ENCODE measurements at regions not wholly inside any gene's neighbourhood (a gene's known extent, or its start where the extent isn't known, plus 50 kb on each side); places are given as distances from the start of the nearest gene placed in this dataset.

- H3K27ac ChIP-seq = no peak overlapping the region
- no peak for DNase-seq (ENCODE audit: low spot score in 2 of 2)
- no peaks in the 10 kb centered on the region for H3K9me3 ChIP-seq
- WGBS, 2 donors = 53 to 76% methylated on average over 2 of the region's 2 CpGs
- H3K4me1 ChIP-seq = peaks cover 0 to 19% (median 0%) of the 10 kb centered on the region in 4 donors
- no peak overlapping the region for H3K4me3 ChIP-seq
- TF ChIP-seq EP300 (IDR thresholded peaks at IDR 0.05) (no peak), CTCF (IDR thresholded peaks at IDR 0.05) (no peak), POLR2A (IDR thresholded peaks at IDR 0.05) (no peak)
- no peaks in the 10 kb centered on the region for H3K27me3 ChIP-seq
- no peaks in the 10 kb centered on the region for H3K36me3 ChIP-seq
Observed at GRCh38 chr10:43890124-43890523, 241.4 kb upstream of the ZNF32 start.

- WGBS, 2 donors = 27 to 43% methylated on average over 3 of the region's 3 CpGs
- TF ChIP-seq EP300 (IDR thresholded peaks at IDR 0.05) = no peak
- TF ChIP-seq CTCF (IDR thresholded peaks at IDR 0.05) = no peak
- no peak for TF ChIP-seq POLR2A (IDR thresholded peaks at IDR 0.05)
- Histone ChIP-seq H3K27ac (no peak overlapping the region), H3K4me1 (peaks cover 0 to 16% (median 0%) of the 10 kb centered on the region in 4 donors), H3K27me3 (no peaks in the 10 kb centered on the region), H3K9me3 (no peaks in the 10 kb centered on the region), H3K4me3 (no peak overlapping the region), H3K36me3 (no peaks in the 10 kb centered on the region)
- no peak for DNase-seq (ENCODE audit: low spot score in 2 of 2)
Observed at GRCh38 chr10:43888586-43888985, 239.9 kb upstream of the ZNF32 start.

GRCh38 chr10:43885842-43886241 lies 237.2 kb upstream of the ZNF32 start:
- no peak for TF ChIP-seq POLR2A (IDR thresholded peaks at IDR 0.05)
- no peak for TF ChIP-seq CTCF (IDR thresholded peaks at IDR 0.05)
- 95 to 97% methylated on average over 2 of the region's 2 CpGs for whole genome bisulfite sequencing, 2 donors
- no peaks in the 10 kb centered on the region for H3K9me3 ChIP-seq
- H3K27ac ChIP-seq = no peak overlapping the region
- H3K4me1 ChIP-seq = peaks cover 0 to 4% (median 0%) of the 10 kb centered on the region in 4 donors
- H3K4me3 ChIP-seq = no peak overlapping the region
- no peak for DNase-seq (ENCODE audit: low spot score in 2 of 2)
- no peaks in the 10 kb centered on the region for H3K27me3 ChIP-seq
- H3K36me3 ChIP-seq = no peaks in the 10 kb centered on the region

GRCh38 chr10:43885252-43885651 lies 236.6 kb upstream of the ZNF32 start:
- DNase-seq (ENCODE audit: low spot score in 2 of 2) = no peak
- no peaks in the 10 kb centered on the region for H3K9me3 ChIP-seq
- H3K4me1 ChIP-seq = peaks cover 0 to 4% (median 0%) of the 10 kb centered on the region in 4 donors
- no peak overlapping the region for H3K4me3 ChIP-seq
- TF ChIP-seq EP300 (IDR thresholded peaks at IDR 0.05) (no peak), CTCF (IDR thresholded peaks at IDR 0.05) (no peak)
- H3K27ac ChIP-seq = no peak overlapping the region
- WGBS, 2 donors = 95 to 97% methylated on average over 5 of the region's 5 CpGs
- no peaks in the 10 kb centered on the region for H3K27me3 ChIP-seq
- H3K36me3 ChIP-seq = no peaks in the 10 kb centered on the region

- H3K27ac ChIP-seq = no peak overlapping the region
- no peaks in the 10 kb centered on the region for H3K9me3 ChIP-seq
- H3K4me3 ChIP-seq = no peak overlapping the region
- peaks cover 0 to 4% (median 0%) of the 10 kb centered on the region in 4 donors for H3K4me1 ChIP-seq
- TF ChIP-seq EP300 (IDR thresholded peaks at IDR 0.05) = no peak
- TF ChIP-seq CTCF (IDR thresholded peaks at IDR 0.05) = no peak
- TF ChIP-seq POLR2A (IDR thresholded peaks at IDR 0.05) = no peak
- no peaks in the 10 kb centered on the region for H3K27me3 ChIP-seq
- DNase-seq (ENCODE audit: low spot score in 2 of 2) = no peak
- no peaks in the 10 kb centered on the region for H3K36me3 ChIP-seq
- 81 to 82% methylated on average over 8 of the region's 8 CpGs for WGBS, 2 donors
Observed at GRCh38 chr10:43884501-43885105, 235.9 kb upstream of the ZNF32 start.

All from tibial nerve (tissue), 4 donors.